ENCODE measurements at regions not wholly inside any gene's neighbourhood (a gene's known extent, or its start where the extent isn't known, plus 50 kb on each side); places are given as distances from the start of the nearest gene placed in this dataset.
"Not testable (repeated sequence)": the region's sequence is repeated elsewhere in the genome, so short reads cannot be mapped to it uniquely, and the experiment has no call there.

DNA sequence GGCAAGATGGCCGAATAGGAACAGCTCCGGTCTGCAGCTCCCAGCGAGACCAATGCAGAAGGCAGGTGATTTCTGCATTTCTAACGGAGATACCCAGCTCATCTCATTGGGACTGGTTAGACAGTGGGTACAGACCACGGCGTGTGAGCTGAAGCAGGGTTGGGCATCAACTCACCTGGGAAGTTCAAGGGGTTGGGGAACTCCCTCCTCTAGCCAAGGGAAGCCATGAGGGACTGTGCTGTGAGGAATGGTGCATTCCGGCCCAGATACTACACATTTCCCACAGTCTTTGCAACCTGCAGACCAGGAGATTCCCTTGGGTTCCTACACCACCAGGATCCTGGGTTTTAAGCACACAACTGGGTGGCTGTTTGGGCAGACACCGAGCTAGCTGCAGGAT, 148.0 kb upstream of the PDE4D start:
- DNase-seq = not testable (repeated sequence)

DNA sequence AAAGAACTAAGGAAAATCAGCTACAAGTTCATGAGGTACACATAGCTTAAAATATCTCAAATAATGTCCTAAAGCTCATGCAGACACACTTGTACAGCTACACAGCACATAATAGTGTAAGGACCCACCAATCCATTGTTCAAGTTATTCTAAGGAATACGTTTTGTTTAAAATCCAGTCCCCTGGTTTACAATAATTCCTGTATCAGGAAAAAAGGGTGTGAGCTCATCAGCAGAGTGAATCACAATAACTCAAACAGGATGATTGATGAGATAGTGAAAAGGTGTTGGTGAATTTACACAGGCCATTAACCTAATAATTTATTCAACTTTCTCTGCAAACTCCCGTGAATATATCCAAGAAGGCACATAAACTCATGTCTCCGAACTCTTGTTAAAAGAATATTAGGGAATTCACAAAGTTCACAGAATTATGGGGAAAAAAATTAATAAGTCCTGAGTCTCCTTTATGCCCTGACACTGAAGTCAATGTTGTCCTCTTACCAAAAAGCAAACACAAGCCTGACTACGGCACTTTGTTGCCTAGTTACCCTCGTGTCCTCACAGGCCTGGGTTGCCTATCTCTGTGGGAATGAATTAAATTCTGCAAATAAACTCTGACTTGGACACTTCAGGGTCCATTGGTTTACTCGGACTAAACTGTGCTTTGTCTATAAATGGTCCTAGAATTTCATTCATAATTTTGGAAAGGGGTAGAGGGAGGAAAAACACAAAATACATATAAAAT, 142.8 kb upstream of the PDE4D start:
- no peak for DNase-seq

DNA sequence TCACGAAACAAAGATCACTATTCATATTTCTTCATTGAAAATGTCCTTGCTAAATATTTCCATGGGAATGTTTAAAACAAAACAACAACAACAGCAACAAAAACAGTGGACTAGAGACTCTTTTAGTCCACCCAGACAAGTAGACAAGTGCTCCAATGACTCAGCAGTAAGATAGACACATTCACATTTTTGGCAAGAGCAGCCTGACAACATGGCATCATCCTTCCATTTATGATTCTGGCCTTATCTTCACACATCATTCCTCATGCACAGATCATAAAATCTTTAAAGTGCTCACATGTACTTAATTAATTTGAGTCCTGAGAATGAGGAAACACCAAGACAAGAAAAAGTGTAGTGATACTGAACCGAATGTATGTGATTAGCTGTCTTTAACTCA, 132.6 kb upstream of the PDE4D start:
- DNase-seq = no peak

DNA sequence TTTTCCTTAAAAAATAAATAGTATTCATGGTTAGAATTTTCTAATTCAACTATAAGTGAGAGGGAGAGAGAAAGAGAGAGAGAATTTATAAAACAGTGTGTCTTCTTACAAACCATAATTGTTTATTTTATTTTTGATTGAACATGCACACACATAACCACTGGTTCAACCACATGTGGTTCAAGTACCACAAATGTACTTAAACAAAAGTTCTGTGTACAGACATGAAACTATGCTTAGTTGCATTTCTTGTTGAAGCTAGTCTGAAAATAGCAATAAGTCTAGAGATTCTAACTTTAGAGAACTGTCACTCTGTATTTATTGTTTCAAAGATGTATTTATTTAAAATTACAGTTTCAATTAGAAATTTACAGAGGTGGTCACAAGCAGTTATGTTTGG, 130.6 kb upstream of the PDE4D start:
- DNase-seq = no peak

DNA sequence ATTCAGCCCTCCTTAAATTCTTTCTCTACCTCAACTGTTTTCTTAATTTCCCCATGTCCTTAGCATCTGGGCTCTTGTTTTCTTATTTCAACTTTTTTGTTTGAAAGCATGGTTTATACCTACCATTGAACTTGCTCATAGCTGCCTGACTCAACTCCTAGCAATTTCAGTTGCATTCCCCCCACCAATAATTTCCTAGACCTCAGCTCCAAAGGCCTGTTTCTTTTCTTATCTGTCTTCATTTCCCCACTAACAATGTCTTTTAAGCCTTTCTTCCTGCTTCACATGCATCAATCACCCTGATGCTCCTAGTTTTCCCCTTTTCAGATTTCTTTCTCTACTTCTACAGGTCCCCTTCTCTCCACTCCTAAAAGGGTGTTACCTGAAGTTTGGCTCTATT, 129.7 kb upstream of the PDE4D start:
- no peak for DNase-seq

DNA sequence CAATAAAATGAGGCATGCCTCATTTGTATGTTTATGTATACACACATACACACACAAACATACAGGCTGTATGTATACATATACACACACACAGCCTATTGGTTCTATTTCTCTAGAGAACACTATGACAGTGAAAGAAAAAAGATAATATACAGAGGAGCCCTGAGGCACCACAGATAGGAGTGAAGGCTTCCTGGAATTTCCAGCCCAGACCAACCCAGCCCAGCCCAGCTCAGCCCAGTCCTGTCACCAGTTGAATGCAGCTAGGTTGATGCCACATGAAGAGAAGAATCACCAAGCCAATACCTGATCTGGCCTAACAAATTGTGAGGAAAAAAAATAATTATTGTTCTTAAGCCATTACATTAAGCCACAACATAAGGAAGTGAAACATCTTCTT, 126.9 kb upstream of the PDE4D start:
- DNase-seq = no peak

DNA sequence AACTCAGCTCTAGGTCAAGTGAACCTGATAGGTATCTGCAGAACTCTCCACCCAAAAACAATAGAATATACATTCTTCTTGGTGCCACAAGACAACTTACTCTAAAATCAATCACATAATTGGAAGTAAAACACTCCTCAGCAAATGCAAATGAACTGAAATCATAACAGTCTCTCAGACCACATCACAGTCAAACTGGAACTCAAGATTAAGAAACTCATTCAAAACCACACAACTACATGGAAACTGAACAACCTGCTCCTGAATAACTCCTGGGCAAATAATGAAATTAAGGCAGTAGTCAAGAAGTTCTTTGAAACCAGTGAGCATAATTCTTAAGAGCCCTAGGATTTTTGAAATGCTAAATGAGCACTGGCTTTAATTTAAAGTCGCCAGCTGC, 125.4 kb upstream of the PDE4D start:
- not testable (repeated sequence) for DNase-seq

DNA sequence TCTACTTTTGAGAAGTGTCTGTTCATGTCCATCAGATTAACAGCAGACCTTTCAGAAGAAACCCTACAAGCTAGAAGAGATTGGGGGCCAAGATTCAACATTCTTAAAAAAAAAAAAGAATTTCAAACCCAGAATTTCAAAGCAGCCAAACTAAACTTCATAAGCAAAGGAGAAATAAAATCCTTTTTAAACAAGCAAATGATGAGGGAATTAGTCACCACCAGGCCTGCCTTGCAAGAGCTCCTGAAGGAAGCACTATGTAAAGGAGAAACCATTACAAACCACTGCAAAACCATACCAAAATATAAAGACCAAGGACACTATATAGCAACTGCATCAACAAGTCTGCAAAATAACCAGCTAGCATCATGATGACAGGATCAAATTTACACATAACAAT, 124.6 kb upstream of the PDE4D start:
- DNase-seq = no peak

DNA sequence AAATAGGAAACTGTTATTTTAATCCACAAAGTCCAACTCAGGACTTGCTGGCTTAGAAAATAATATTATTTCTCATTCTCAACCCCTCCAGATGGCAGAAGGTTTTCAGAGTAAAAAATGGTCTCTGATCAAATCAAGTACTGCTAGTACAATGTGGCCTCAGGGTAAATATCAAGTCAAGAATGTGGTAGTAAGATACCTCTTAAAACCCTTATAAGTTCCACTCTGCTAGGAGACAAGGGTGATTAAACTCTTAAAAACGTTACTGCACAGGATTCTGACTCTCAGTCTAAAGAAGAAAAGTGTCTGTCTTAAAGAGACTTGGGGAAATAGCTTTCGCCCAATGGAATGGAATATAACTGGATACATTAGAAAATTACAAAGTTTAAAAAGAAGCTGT, 120.8 kb upstream of the PDE4D start:
- no peak for DNase-seq

DNA sequence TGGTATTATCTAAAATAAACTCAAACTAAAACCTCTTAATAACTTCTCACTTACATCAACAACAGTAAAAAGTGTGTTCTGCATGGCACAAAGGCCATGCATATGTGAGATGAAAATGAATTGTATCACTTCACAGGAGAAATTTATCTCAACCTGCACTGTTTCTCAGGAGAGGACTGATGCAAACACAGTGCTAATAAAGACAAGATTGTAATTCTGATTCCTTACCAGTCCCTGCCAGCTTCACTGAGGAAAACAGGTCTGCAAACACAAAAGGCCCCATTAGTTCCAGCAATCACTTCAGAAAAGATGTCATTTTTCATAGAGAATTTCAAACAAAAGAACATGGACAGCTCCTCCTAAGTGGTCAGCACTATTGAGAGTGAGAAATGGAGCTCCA, 117.3 kb upstream of the PDE4D start:
- no peak for DNase-seq

DNA sequence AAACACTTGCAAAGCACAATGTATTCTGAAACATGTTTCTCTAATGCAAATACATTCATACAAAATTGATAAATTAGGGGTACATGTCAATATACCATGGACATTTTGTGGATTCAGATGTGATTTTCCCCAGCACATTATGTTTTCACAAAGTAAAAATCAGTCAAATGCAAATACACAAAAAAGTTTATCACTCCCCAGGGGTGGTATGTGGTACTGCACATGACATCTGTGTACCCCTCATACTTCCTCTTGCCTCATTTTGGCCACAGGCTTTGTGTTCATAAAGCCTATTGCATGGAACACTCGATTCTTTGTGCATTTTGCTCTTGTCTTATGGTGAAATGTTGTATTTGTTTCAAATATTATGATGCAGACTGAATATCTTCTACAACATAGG, 116.8 kb upstream of the PDE4D start:
- no peak for DNase-seq

DNA sequence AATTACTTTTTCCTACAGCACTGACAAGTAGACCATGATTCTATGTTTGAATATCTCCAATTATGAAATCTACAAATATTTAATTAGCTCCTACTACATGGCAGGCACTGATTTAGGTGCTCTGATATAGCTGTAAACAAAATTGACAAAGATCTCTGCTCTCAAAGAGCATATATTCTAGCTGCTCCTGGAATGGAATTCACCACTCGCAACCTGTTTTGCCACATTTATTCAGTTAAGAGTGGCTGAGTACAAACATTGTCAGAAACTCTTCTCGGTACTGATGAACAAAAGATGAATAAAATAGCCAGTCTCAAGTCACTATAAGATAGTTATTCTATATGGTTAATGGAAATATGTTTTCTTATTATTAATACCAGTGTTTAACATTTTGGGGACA, 114.2 kb upstream of the PDE4D start:
- no peak for DNase-seq

DNA sequence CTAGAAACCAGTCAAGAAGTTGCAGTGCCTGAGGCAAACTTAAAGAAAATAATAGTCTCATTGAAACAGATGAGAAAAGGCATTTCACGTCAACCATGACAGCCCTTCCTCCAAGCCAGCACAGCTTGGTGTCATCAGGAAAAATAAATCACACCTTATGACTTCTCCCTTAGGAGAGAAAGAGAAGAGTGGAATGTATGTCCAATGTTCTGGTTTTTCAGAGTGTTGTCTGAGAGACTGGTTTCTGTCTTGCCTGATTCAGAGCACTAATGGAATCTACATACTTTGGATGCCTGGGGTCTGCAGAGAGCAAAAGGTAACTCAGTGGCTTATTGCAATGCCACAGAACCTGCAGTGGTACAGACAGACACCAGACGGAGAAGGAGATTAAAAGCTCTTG, 105.5 kb upstream of the PDE4D start:
- DNase-seq = no peak

DNA sequence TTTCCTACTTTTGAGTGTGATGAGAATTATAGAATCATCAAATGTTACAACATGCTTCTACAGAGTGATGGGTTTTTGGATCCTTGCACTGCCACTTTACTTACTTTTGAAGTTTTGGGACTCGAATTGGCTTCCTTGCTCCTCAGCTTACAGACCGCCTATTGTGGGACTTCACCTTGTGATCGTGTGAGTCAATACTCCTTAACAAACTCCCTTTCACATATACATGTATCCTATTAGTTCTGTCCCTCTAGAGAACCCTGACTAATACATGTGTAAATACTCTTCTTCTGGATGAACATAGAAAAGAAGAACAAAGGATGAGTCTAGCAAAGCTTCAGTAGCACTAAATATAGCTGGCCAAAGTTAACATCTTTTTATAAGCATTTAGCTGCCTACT, 98.7 kb upstream of the PDE4D start:
- DNase-seq = no peak

DNA sequence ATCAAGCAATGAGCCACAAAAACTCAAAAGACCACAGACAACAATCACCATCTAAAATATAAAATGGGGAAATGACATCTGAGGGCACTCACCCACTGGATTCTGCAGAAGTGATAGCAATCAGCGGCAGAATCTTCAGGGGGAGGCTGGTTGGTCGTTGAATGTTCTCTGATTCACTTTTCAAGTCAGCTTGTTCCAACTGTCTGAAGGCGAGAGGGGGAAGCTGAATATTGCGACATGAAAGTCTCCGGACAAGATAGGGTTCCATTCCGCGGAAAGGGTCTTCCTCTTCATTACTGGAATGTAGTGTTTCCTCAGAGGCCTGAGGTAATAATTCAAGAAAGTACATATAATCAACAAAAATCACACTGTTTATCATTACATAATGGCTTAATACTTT, 94.9 kb upstream of the PDE4D start:
- DNase-seq = no peak

DNA sequence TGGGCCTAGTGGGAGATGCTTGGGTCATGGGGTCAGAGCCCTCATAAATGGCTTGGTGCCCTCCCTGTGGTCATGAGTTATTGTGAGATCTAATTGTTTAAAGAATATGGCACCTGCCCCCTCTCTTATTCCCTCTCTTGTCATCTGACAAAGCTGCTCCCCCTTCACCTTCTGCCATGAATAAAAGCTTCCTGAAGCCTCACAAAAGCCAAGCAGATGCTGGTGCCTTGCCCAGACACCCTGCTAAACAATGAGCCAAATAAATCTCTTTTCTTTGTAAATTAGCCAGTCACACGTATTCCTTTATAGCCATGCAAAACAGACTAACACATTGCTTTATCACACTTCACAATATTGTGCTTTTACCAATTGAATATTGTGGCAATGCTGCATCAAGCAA, 82.8 kb upstream of the PDE4D start:
- DNase-seq = no peak

DNA sequence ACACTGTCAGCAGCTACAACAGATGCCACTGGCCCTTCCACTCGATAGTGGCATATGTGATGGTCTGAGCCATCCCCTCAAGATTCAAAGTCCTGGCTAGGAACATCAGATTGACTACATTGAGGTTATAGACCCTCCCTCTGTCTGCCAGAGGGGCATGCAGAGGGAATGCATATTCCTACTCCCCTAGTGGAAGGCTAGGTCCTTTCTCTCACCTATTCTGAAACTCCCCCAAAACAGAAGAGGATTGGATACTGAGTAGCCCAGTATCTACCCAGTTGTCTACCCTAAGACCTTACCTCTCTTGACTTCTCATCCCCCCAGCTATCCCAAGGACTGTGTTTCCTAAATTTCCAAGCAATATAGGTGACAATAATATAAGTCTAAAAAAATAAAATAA, 78.5 kb upstream of the PDE4D start:
- no peak for DNase-seq

DNA sequence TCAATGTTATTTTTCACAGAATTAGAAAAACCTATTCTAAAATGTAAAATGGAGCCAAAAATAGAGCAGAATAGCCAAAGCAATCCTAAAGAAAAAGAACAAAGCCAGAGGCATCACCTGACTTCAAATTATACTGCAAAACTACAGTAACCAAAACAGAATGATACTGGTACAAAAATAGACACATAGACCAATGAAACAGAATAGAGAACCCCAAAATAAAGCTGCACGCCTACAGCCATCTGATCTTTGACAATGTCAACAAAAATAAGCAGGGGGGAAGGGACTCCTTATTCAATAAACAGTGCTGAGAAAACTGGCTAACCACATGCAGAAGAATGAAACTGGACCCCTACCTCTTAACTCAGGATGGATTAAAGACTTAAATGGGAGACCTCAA, 65.8 kb upstream of the PDE4D start:
- DNase-seq = no peak

DNA sequence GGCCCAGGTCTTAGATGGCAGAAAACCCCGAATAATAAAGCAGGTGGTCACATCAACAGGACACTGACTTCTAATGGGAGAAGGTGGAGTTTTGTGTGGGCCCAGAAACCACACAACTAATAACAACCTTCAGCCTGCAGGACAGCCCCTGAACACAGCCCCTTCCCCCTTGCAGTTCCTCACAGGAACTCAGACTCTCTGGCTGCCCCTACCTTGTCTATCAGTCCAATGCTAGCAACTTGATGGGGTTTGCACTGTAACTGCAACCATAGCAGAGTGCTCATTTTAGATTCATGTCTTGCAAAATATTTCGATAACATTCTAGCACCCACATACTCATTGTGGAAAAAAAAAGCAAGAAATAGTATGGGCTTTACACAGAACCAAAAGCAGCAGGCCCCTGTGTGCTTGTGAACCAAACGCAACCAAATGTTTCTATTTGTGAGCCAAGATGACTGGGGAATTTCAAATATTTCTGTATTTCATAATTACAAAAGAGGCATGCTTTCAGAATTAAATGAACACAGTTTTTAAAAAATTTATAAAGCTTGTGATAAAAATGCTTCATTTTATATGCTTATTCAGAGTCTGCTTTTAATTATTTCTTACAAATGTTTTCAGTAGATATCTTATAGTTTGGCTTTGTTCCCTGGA, 62.7 kb upstream of the PDE4D start:
- DNase-seq = no peak

DNA sequence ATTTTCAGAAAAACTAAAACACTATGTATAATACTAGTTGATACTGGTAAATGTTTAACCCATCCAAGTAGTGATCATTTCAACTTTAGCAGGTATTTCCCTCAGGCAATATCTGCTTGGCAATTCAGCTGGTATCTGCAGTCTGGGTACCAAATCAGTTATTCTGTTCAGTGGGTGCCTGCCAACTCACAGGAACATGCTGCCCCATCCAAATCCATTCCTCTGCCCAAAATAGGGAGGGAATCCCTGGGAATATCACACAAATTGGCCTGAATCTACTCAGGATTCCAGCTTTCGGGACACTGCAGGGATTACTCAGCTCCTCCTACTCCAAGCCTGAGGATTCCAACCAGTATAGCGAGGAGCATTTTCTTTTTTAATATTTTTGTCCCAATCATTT, 61.7 kb upstream of the PDE4D start:
- no peak for DNase-seq

DNA sequence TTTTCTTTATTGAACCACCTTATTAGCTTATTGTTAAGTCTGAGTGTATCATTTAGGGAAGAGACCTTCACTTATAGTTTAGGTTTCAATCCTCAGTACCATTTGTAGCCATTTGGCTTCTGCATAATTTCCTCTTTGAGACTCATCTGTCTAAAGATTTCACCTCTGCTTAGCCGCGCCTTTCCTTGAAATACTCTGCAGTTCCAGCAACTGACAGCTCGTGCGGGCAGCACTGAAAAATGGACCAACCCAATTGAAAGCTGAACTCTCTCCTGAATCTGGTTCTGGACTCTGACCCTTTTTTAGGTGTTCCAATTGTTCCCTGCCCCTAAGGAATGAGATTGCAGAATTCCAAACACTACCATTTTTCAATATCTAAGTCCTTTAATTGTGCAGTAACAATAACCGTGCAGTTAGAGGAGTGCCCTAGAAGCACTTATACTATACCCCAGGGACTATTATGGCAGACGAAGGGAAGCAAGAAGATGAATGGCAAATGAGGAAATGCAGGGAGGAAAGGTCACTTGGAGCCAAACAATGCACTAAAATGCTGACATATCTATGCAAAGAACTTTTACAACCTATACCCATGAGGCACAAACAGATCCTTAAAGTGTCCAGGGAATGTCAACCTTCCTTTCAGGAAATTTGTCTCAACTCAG, 50.1 kb upstream of the PDE4D start:
- DNase-seq = no peak

Data from NCI-H1048 (cell line).